A549 (cell line): ENCODE measurements at regions not wholly inside any gene's neighbourhood (a gene's known extent, or its start where the extent isn't known, plus 50 kb on each side); places are given as distances from the start of the nearest gene placed in this dataset.

ENCODE experiments used
- ATAC-seq, 2 experiments: fragments of 200-7000 bp in 1 of 2; fragments of >200 bp in 1 of 2; cut with Nextera tagmentation in 1 of 2; cut with Tn5 transposase in 1 of 2; 3 replicates each; pipeline versions ENCODE4 v1.8.0 to v1.9.1; 2018 to 2020; ENCODE audit warnings: mild to moderate bottlenecking in 1 of 2, moderate library complexity in 1 of 2
- CTCF ChIA-PET: fragments of 300-600 bp; sonication (Branson Sonifier 250); formaldehyde crosslinking; extraction: SDS; loops from one replicate; lab custom pipeline; 2021; ENCODE audit warnings: antibody characterized with exemption, inconsistent platforms; lab: Yijun Ruan, JAX
- POLR2A ChIA-PET: fragments of 350-600 bp; formaldehyde crosslinking; extraction: SDS; loops from one replicate; lab custom pipeline; 2021; ENCODE audit warnings: antibody characterized with exemption, inconsistent platforms; lab: Yijun Ruan, JAX
- DNase-seq, 2 experiments: peaks; one replicate each; pipeline versions ENCODE4 v3.0.0 to v3.0.0-alpha.2; 2011 to 2016; ENCODE audit warnings: low read depth in 1 of 2, low spot score in 1 of 2
- FAIRE-seq: peaks from 2 replicates; lab custom pipeline; 2011; peaks lifted over from hg19 to GRCh38; lab: Jason Lieb, UNC
- H3K27ac ChIP-seq, 2 experiments: fragments of >200 bp; sonication (Bioruptor Twin); formaldehyde crosslinking; 3 replicates each; pipeline ENCODE4 v1.5.1; 2016 to 2017
- H3K4me1 ChIP-seq: fragments of >200 bp; sonication (Bioruptor Twin); formaldehyde crosslinking; 3 replicates; pipeline ENCODE4 v1.6.1; 2016
- H3K4me2 ChIP-seq: fragments of >200 bp; sonication (Bioruptor Twin); formaldehyde crosslinking; 3 replicates; pipeline ENCODE4 v1.6.1; 2016
- H3K4me3 ChIP-seq: fragments of >200 bp; sonication (Bioruptor Twin); formaldehyde crosslinking; 3 replicates; pipeline ENCODE4 v1.5.1; 2016
- H3K9me3 ChIP-seq: fragments of >200 bp; sonication (Bioruptor Twin); formaldehyde crosslinking; 3 replicates; pipeline ENCODE4 v1.6.1; 2016
- ATOH8 ChIP-seq: fragments of 250-450 bp; sonication (Bioruptor Pico); IDR thresholded peaks from 2 replicates; pipeline ENCODE4 v1.5.0; 2020; ENCODE audit warnings: low read depth, mild to moderate bottlenecking, moderate library complexity
- CHD4 ChIP-seq: fragments of 200-600 bp; sonication (generic); IDR thresholded peaks from 2 replicates; pipeline ENCODE4 v1.6.1; 2016; ENCODE audit warnings: antibody characterized with exemption, mild to moderate bottlenecking, borderline replicate concordance
- EHF ChIP-seq: fragments of 250-450 bp; sonication (Bioruptor Pico); IDR thresholded peaks from 2 replicates; pipeline ENCODE4 v1.5.0; 2020; ENCODE audit warnings: mild to moderate bottlenecking
- FOSL2 ChIP-seq, 2 experiments: fragments of 450-650 bp in 1 of 2; fragments of >200 bp in 1 of 2; sonication (Bioruptor Twin) in 1 of 2; formaldehyde crosslinking; IDR thresholded peaks; 2 replicates each; pipeline versions ENCODE4 v1.5.0 to v1.6.1; 2016 to 2020; ENCODE audit warnings: mild to moderate bottlenecking in 1 of 2, moderate library complexity in 1 of 2
- GATA3 ChIP-seq: IDR thresholded peaks from 2 replicates; pipeline ENCODE4 v1.6.1; 2012; ENCODE audit warnings: borderline replicate concordance
- HES2 ChIP-seq: fragments of >200 bp; sonication (Bioruptor Twin); formaldehyde crosslinking; IDR thresholded peaks from 2 replicates; pipeline ENCODE4 v1.6.1; 2016
- HEYL ChIP-seq: fragments of 250-450 bp; sonication (Bioruptor Pico); IDR thresholded peaks from 2 replicates; pipeline ENCODE4 v1.8.0; 2021; ENCODE audit warnings: mild to moderate bottlenecking, moderate library complexity
- HOXB13 ChIP-seq: fragments of 250-450 bp; sonication (Bioruptor Pico); IDR thresholded peaks from 2 replicates; pipeline ENCODE4 v1.5.0; 2020; ENCODE audit warnings: low read depth, mild to moderate bottlenecking, moderate library complexity
- HOXB5 ChIP-seq: fragments of 250-450 bp; sonication (Bioruptor Pico); IDR thresholded peaks from 2 replicates; pipeline ENCODE4 v1.5.0; 2020; ENCODE audit warnings: mild to moderate bottlenecking, moderate library complexity
- JUN ChIP-seq, 2 experiments: fragments of >200 bp; sonication (Bioruptor Twin); formaldehyde crosslinking; IDR thresholded peaks; 2 replicates in 1 of 2; 3 replicates in 1 of 2; pipeline ENCODE4 v1.6.1; 2016 to 2017
- KDM1A ChIP-seq: fragments of 200-600 bp; sonication (generic); IDR thresholded peaks from 2 replicates; pipeline ENCODE4 v1.6.1; 2016; ENCODE audit warnings: low read depth, mild to moderate bottlenecking
- MAZ ChIP-seq: fragments of 150-350 bp; IDR thresholded peaks from 2 replicates; pipeline ENCODE4 v1.6.1; 2014; ENCODE audit warnings: antibody characterized with exemption, low read depth, low read length, borderline replicate concordance
- MYC ChIP-seq: IDR thresholded peaks from 2 replicates; pipeline ENCODE4 v1.6.1; 2012; ENCODE audit warnings: mild to moderate bottlenecking, inconsistent platforms, low read length, improper control_type of control experiment, borderline replicate concordance
- NR3C1 ChIP-seq: fragments of >200 bp; sonication (Bioruptor Twin); formaldehyde crosslinking; IDR thresholded peaks from 3 replicates; pipeline ENCODE4 v1.6.1; 2017
- PHF8 ChIP-seq: fragments of 200-600 bp; sonication (generic); IDR thresholded peaks from 2 replicates; pipeline ENCODE4 v1.6.1; 2016; ENCODE audit warnings: low read depth, mild to moderate bottlenecking, antibody characterized with exemption, moderate library complexity, borderline replicate concordance
- POLR2A ChIP-seq: IDR thresholded peaks from 2 replicates; pipeline ENCODE4 v1.6.1; 2012; ENCODE audit warnings: mild to moderate bottlenecking, low read length
- POLR2AphosphoS2 ChIP-seq: conservative IDR thresholded peaks from 2 replicates; pipeline ENCODE4 v1.6.1; 2012; ENCODE audit warnings: low read length, improper control_type of control experiment, inconsistent platforms
- RCOR1 ChIP-seq: fragments of 150-350 bp; IDR thresholded peaks from 2 replicates; pipeline ENCODE4 v1.6.1; 2014; ENCODE audit warnings: antibody characterized with exemption, low read length, low read depth
- RFX5 ChIP-seq: fragments of 450-650 bp; IDR thresholded peaks from 2 replicates; pipeline ENCODE4 v1.7.1; 2014; ENCODE audit warnings: antibody characterized with exemption, mild to moderate bottlenecking, moderate library complexity
- SMC3 ChIP-seq: fragments of >200 bp; sonication (Bioruptor Twin); formaldehyde crosslinking; IDR thresholded peaks from 3 replicates; pipeline ENCODE4 v1.6.1; 2018; ENCODE audit warnings: inconsistent platforms
- TFCP2L1 ChIP-seq: fragments of 250-450 bp; sonication (Bioruptor Pico); IDR thresholded peaks from 2 replicates; pipeline ENCODE4 v1.5.0; 2021; ENCODE audit warnings: mild to moderate bottlenecking
- USF2 ChIP-seq: fragments of 450-650 bp; IDR thresholded peaks from 2 replicates; pipeline ENCODE4 v1.6.1; 2014; ENCODE audit warnings: antibody characterized with exemption
- ZFP36 ChIP-seq: fragments of 450-650 bp; IDR thresholded peaks from 2 replicates; pipeline ENCODE4 v1.6.1; 2014; ENCODE audit warnings: borderline replicate concordance; ENCODE audit not compliant: partially characterized antibody
- ZNF302 ChIP-seq: fragments of 250-450 bp; sonication (Bioruptor Pico); IDR thresholded peaks from 2 replicates; pipeline ENCODE4 v1.9.0; 2021; ENCODE audit warnings: inconsistent platforms, mild to moderate bottlenecking, moderate library complexity
- ZSCAN20 ChIP-seq: fragments of 250-450 bp; sonication (Bioruptor Pico); IDR thresholded peaks from 2 replicates; pipeline ENCODE4 v1.8.0; 2022; ENCODE audit warnings: mild to moderate bottlenecking, moderate library complexity
- WGBS: methylation state at CpG from one replicate; pipeline ENCODE4 v1.1.6; 2017; ENCODE audit errors: missing lambda C conversion rate; 5-methylcytosine and 5-hydroxymethylcytosine counted together
- TF ChIP-seq, protein P1 (sequence below): fragments of >200 bp; sonication (Bioruptor Twin); formaldehyde crosslinking; IDR thresholded peaks from 3 replicates; pipeline ENCODE4 v1.5.1; 2016
- TF ChIP-seq, protein P2 (sequence below): IDR thresholded peaks from 2 replicates; pipeline ENCODE4 v1.6.1; 2012; ENCODE audit warnings: low read depth, borderline replicate concordance

DNA sequence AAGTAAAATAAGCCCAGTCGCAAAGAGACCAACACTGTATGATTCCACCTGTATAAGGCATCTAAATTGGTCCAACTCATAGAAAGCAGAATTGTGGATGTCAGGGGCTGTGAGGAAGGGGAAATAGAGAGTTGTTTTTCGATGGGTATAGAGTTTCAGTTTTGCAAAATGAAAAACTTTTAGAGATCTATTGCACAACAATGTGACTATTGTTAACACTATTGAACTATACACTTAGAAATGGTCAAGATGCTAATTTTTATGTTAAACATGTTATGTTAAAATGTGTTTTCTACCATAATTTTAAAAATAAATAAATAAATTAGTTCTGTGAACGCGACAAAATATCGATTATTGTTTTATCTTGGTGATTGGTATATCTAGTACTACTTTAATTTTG lies 192.4 kb downstream of the PTGER3 start:
- DNase-seq, result no peak
- Histone ChIP-seq H3K27ac (no peak overlapping the region), H3K9me3 (no peaks in the 10 kb centered on the region), H3K4me3 (no peak overlapping the region), H3K4me2 (no peak overlapping the region), H3K4me1 (no peaks in the 10 kb centered on the region)
- FAIRE-seq, result no peak
- POLR2A ChIA-PET, result no interaction called here
- ATAC-seq, result no peak
- CTCF ChIA-PET, result no interaction called here
- 19% methylated on average over 5 of the region's 5 CpGs for WGBS
- no peak for TF ChIP-seq USF2
- TF ChIP-seq GATA3, result no peak
- TF ChIP-seq, protein P1, sequence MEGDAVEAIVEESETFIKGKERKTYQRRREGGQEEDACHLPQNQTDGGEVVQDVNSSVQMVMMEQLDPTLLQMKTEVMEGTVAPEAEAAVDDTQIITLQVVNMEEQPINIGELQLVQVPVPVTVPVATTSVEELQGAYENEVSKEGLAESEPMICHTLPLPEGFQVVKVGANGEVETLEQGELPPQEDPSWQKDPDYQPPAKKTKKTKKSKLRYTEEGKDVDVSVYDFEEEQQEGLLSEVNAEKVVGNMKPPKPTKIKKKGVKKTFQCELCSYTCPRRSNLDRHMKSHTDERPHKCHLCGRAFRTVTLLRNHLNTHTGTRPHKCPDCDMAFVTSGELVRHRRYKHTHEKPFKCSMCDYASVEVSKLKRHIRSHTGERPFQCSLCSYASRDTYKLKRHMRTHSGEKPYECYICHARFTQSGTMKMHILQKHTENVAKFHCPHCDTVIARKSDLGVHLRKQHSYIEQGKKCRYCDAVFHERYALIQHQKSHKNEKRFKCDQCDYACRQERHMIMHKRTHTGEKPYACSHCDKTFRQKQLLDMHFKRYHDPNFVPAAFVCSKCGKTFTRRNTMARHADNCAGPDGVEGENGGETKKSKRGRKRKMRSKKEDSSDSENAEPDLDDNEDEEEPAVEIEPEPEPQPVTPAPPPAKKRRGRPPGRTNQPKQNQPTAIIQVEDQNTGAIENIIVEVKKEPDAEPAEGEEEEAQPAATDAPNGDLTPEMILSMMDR, result no peak
- no peak for TF ChIP-seq TFCP2L1 (CRISPR knock-in tag)
- no peak for TF ChIP-seq RFX5
- TF ChIP-seq ZSCAN20, result no peak
- no peak for TF ChIP-seq SMC3
- TF ChIP-seq HEYL (CRISPR knock-in tag), result no peak
- no peak for TF ChIP-seq HOXB13 (CRISPR knock-in tag)
- TF ChIP-seq POLR2A, result no peak
- TF ChIP-seq RCOR1, result no peak
- TF ChIP-seq JUN (IDR thresholded peaks at IDR 0.05), result no peak
- no peak for TF ChIP-seq MYC
- no peak for TF ChIP-seq HOXB5
- TF ChIP-seq POLR2AphosphoS2, result no peak
- no peak for TF ChIP-seq ZFP36

DNA sequence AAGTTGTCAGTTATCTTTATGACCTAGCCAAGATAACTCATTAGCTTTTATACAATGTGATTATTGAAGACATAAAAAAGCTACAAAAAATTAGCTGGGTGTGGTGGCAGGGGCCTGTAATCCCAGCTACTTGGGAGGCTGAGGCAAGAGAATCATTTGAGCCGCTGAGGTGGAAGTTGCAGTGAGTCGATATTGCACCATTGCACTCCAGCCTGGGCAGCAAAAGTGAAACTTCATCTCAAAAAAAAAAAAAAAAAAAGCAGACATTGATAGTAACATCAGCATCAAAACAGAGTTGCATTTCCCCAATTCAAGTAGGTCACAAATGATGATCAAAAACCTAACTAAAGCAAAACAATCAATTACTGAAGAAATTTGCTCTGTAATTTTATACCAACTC lies 191.4 kb downstream of the PTGER3 start:
- WGBS, result 53% methylated on average over 2 of the region's 2 CpGs
- H3K4me1 ChIP-seq, result no peaks in the 10 kb centered on the region
- CTCF ChIA-PET, result no interaction called here

More for the DNA sequence above, 191.4 kb downstream of the PTGER3 start:
- no peak overlapping the region for H3K4me2 ChIP-seq
- H3K9me3 ChIP-seq, result no peaks in the 10 kb centered on the region
- no peak overlapping the region for H3K4me3 ChIP-seq
- no peak for ATAC-seq
- H3K27ac ChIP-seq, result no peak overlapping the region
- FAIRE-seq, result no peak
- TF ChIP-seq MAZ, result no peak
- TF ChIP-seq HOXB13 (CRISPR knock-in tag), result no peak
- TF ChIP-seq SMC3, result no peak
- no peak for TF ChIP-seq ZNF302 (CRISPR knock-in tag)
- TF ChIP-seq FOSL2 (IDR thresholded peaks at IDR 0.05), result no peak
- no peak for TF ChIP-seq FOSL2 (CRISPR knock-in tag; IDR thresholded peaks at IDR 0.05)
- no peak for TF ChIP-seq MYC
- TF ChIP-seq HES2, result no peak
- no peak for TF ChIP-seq NR3C1
- TF ChIP-seq ATOH8 (CRISPR knock-in tag), result no peak
- no peak for TF ChIP-seq KDM1A
- TF ChIP-seq PHF8, result no peak
- no peak for TF ChIP-seq POLR2A
- TF ChIP-seq HEYL (CRISPR knock-in tag), result no peak
- TF ChIP-seq TFCP2L1 (CRISPR knock-in tag), result no peak
- TF ChIP-seq, protein P2, sequence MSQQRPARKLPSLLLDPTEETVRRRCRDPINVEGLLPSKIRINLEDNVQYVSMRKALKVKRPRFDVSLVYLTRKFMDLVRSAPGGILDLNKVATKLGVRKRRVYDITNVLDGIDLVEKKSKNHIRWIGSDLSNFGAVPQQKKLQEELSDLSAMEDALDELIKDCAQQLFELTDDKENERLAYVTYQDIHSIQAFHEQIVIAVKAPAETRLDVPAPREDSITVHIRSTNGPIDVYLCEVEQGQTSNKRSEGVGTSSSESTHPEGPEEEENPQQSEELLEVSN, result no peak
- TF ChIP-seq CHD4, result no peak
- no peak for TF ChIP-seq USF2
- no peak for TF ChIP-seq JUN (IDR thresholded peaks at IDR 0.05)
- no peak for TF ChIP-seq EHF (CRISPR knock-in tag)
- no peak for DNase-seq
- POLR2A ChIA-PET, result no interaction called here
